ENCODE measurements at regions not wholly inside any gene's neighbourhood (a gene's known extent, or its start where the extent isn't known, plus 50 kb on each side); places are given as distances from the start of the nearest gene placed in this dataset.
A peak's percentile ranks its signal among the peaks of the same experiment; 100 is the strongest.

GRCh38 chr2:147345246-147345645 lies 499.6 kb upstream of the ACVR2A start:
- Histone ChIP-seq H3K36me3 (ENCODE audit: control insufficient read depth in 2 of 2, insufficient read depth in 1 of 2, low read length in 2 of 2) (no peaks in the 10 kb centered on the region), H3K4me3 (ENCODE audit: low read depth, low read length) (no peak overlapping the region), H3K27ac (ENCODE audit: extremely low read depth, low read depth, low read length) (no peak overlapping the region), H3K9me3 (ENCODE audit: control insufficient read depth, insufficient read depth, low read depth, low read length) (no peaks in the 10 kb centered on the region), H3K4me1 (ENCODE audit: control insufficient read depth, insufficient read depth, low read length) (no peaks in the 10 kb centered on the region)
- TF ChIP-seq ZNF623 (tag by site-specific recombination; IDR thresholded peaks at IDR 0.05), result no peak
- peak; percentile 78 for TF ChIP-seq SETDB1 (IDR thresholded peaks at IDR 0.05; ENCODE audit: insufficient read length, low read length)
- ChIA-PET POLR2A (no interaction called here), CTCF (interaction anchor here (0.5 kb wide), 1 partner anchor 14 kb away, joined by 3 read pairs; no protein-coding TSS in a partner anchor)

- TF ChIP-seq ZNF548 (tag by site-specific recombination; IDR thresholded peaks at IDR 0.05) (no peak), ZNF280D (tag by site-specific recombination; IDR thresholded peaks at IDR 0.05) (no peak), SCRT1 (tag by site-specific recombination; IDR thresholded peaks at IDR 0.05; ENCODE audit: borderline replicate concordance) (no peak), ZNF292 (tag by site-specific recombination; IDR thresholded peaks at IDR 0.05; ENCODE audit: borderline replicate concordance, low read depth) (no peak)
- Histone ChIP-seq H3K4me1 (ENCODE audit: control insufficient read depth, insufficient read depth, low read length) (no peaks in the 10 kb centered on the region), H3K4me3 (ENCODE audit: low read depth, low read length) (no peak overlapping the region), H3K36me3 (ENCODE audit: control insufficient read depth in 2 of 2, insufficient read depth in 1 of 2, low read length in 2 of 2) (no peaks in the 10 kb centered on the region), H3K9me3 (ENCODE audit: control insufficient read depth, insufficient read depth, low read depth, low read length) (no peaks in the 10 kb centered on the region), H3K27ac (ENCODE audit: extremely low read depth, low read depth, low read length) (no peak overlapping the region)
- POLR2A ChIA-PET, result no interaction called here
- CTCF ChIA-PET, result no interaction called here
Observed at GRCh38 chr2:147342329-147342728, 502.5 kb upstream of the ACVR2A start.

GRCh38 chr2:147331790-147332419 lies 512.9 kb upstream of the ACVR2A start:
- Histone ChIP-seq H3K4me3 (ENCODE audit: low read depth, low read length) (no peak overlapping the region), H3K9me3 (ENCODE audit: control insufficient read depth, insufficient read depth, low read depth, low read length) (no peaks in the 10 kb centered on the region), H3K4me1 (ENCODE audit: control insufficient read depth, insufficient read depth, low read length) (no peaks in the 10 kb centered on the region), H3K36me3 (ENCODE audit: control insufficient read depth in 2 of 2, insufficient read depth in 1 of 2, low read length in 2 of 2) (no peaks in the 10 kb centered on the region), H3K27ac (ENCODE audit: extremely low read depth, low read depth, low read length) (no peak overlapping the region)
- CTCF ChIA-PET, result interaction anchor here (0.6 to 2.8 kb wide), 22 partner anchors 13 to 703 kb away, joined by 3 to 23 read pairs (median 4); no protein-coding TSS in a partner anchor
- POLR2A ChIA-PET, result interaction anchor here (0.7 kb wide), 1 partner anchor 247 kb away, joined by 6 read pairs; no protein-coding TSS in a partner anchor
- no peak for TF ChIP-seq ZNF184 (tag by site-specific recombination; IDR thresholded peaks at IDR 0.05)
- peak; percentile 47 for TF ChIP-seq ZNF654 (tag by site-specific recombination; IDR thresholded peaks at IDR 0.05; ENCODE audit: low read depth)

- ChIA-PET POLR2A (no interaction called here), CTCF (interaction anchor here (0.6 to 2.8 kb wide), 6 partner anchors 16 to 597 kb away, joined by 3 to 23 read pairs (median 6); no protein-coding TSS in a partner anchor)
- no peak overlapping the region for H3K27ac ChIP-seq (ENCODE audit: extremely low read depth, low read depth, low read length)
- H3K4me3 ChIP-seq (ENCODE audit: low read depth, low read length), result no peak overlapping the region
- H3K36me3 ChIP-seq (ENCODE audit: control insufficient read depth in 2 of 2, insufficient read depth in 1 of 2, low read length in 2 of 2), result no peaks in the 10 kb centered on the region
- H3K4me1 ChIP-seq (ENCODE audit: control insufficient read depth, insufficient read depth, low read length), result no peaks in the 10 kb centered on the region
- H3K9me3 ChIP-seq (ENCODE audit: control insufficient read depth, insufficient read depth, low read depth, low read length), result no peaks in the 10 kb centered on the region
- TF ChIP-seq ZBTB10 (tag by site-specific recombination; IDR thresholded peaks at IDR 0.05) (no peak), ZNF501 (tag by site-specific recombination; IDR thresholded peaks at IDR 0.05) (no peak), ZNF473 (tag by site-specific recombination; IDR thresholded peaks at IDR 0.05) (no peak), ZFP37 (tag by site-specific recombination; IDR thresholded peaks at IDR 0.05) (no peak), ZSCAN16 (tag by site-specific recombination; IDR thresholded peaks at IDR 0.05) (no peak), ZNF114 (tag by site-specific recombination; IDR thresholded peaks at IDR 0.05) (no peak), GLI2 (tag by site-specific recombination; IDR thresholded peaks at IDR 0.05; ENCODE audit: borderline replicate concordance, low read depth) (no peak), KLF10 (tag by site-specific recombination; IDR thresholded peaks at IDR 0.05) (no peak), ZNF561 (tag by site-specific recombination; IDR thresholded peaks at IDR 0.05; ENCODE audit: borderline replicate concordance) (no peak), HOXD13 (CRISPR knock-in tag; IDR thresholded peaks at IDR 0.05; ENCODE audit: borderline replicate concordance) (no peak), ZNF548 (tag by site-specific recombination; IDR thresholded peaks at IDR 0.05) (no peak), ZNF830 (tag by site-specific recombination; IDR thresholded peaks at IDR 0.05; ENCODE audit: low read depth) (no peak), ZBTB8A (tag by site-specific recombination; IDR thresholded peaks at IDR 0.05) (no peak), ZFP41 (tag by site-specific recombination; IDR thresholded peaks at IDR 0.05; ENCODE audit: borderline replicate concordance) (no peak), KLF16 (tag by site-specific recombination; IDR thresholded peaks at IDR 0.05) (no peak), ZBTB21 (tag by site-specific recombination; IDR thresholded peaks at IDR 0.05) (no peak), ZNF121 (tag by site-specific recombination; IDR thresholded peaks at IDR 0.05) (no peak)
Observed at GRCh38 chr2:147330925-147331324, 513.9 kb upstream of the ACVR2A start.

Data from HEK293 (cell line).